Smooth muscle cell (in vitro differentiated cells): ENCODE measurements at regions not wholly inside any gene's neighbourhood (a gene's known extent, or its start where the extent isn't known, plus 50 kb on each side); places are given as distances from the start of the nearest gene placed in this dataset.

Experiments
- DNase-seq: peaks from one replicate; lab custom pipeline; 2025; ENCODE audit not compliant: unreplicated experiment; lab: John Stamatoyannopoulos, UW
- H2AFZ ChIP-seq: fragments of 200-600 bp; sonication (generic); 2 replicates; pipeline ENCODE4 v1.6.0; 2016; ENCODE audit warnings: antibody characterized with exemption, low read depth, mild to moderate bottlenecking
- H3F3A ChIP-seq: fragments of 200-600 bp; sonication (generic); 2 replicates; pipeline ENCODE4 v1.6.0; 2017; ENCODE audit warnings: antibody characterized with exemption, low read depth
- H3K27ac ChIP-seq: fragments of 200-600 bp; sonication (generic); 2 replicates; pipeline ENCODE4 v1.5.1; 2016; ENCODE audit warnings: low read depth, mild to moderate bottlenecking
- H3K27me3 ChIP-seq: fragments of 200-600 bp; sonication (generic); 2 replicates; pipeline ENCODE4 v1.6.1; 2016; ENCODE audit warnings: low read depth, mild to moderate bottlenecking
- H3K36me3 ChIP-seq: fragments of 200-600 bp; sonication (generic); 2 replicates; pipeline ENCODE4 v1.5.1; 2016; ENCODE audit warnings: low read depth
- H3K4me1 ChIP-seq: fragments of 200-600 bp; sonication (generic); 2 replicates; pipeline ENCODE4 v1.5.1; 2016; ENCODE audit warnings: low read depth
- H3K4me2 ChIP-seq: fragments of 200-600 bp; sonication (generic); 2 replicates; pipeline ENCODE4 v1.6.0; 2016; ENCODE audit warnings: mild to moderate bottlenecking
- H3K4me3 ChIP-seq: fragments of 200-600 bp; sonication (generic); 2 replicates; pipeline ENCODE4 v1.5.1; 2016; ENCODE audit warnings: mild to moderate bottlenecking
- H3K79me2 ChIP-seq: fragments of 200-600 bp; sonication (generic); 2 replicates; pipeline ENCODE4 v1.6.0; 2016; ENCODE audit warnings: low read depth, mild to moderate bottlenecking
- H3K9ac ChIP-seq: fragments of 200-600 bp; sonication (generic); 2 replicates; pipeline ENCODE4 v1.6.0; 2016; ENCODE audit warnings: low read depth
- H3K9me3 ChIP-seq: fragments of 200-600 bp; sonication (generic); replicated peaks from 2 replicates; pipeline ENCODE4 v1.5.1; 2016; ENCODE audit warnings: low read depth
- H4K20me1 ChIP-seq: fragments of 200-600 bp; sonication (generic); 2 replicates; pipeline ENCODE4 v1.6.0; 2016; ENCODE audit warnings: low read depth
- WGBS: methylation state at CpG from one replicate; pipeline ENCODE4 v1.1.7; 2016; ENCODE audit warnings: low lambda C conversion rate; 5-methylcytosine and 5-hydroxymethylcytosine counted together
- TF ChIP-seq, protein P1 (sequence below): fragments of 200-600 bp; sonication (generic); IDR thresholded peaks from 2 replicates; pipeline ENCODE4 v1.5.1; 2017; ENCODE audit warnings: borderline replicate concordance, mild to moderate bottlenecking, antibody characterized with exemption; ENCODE audit not compliant: insufficient read depth, poor library complexity, severe bottlenecking

DNA sequence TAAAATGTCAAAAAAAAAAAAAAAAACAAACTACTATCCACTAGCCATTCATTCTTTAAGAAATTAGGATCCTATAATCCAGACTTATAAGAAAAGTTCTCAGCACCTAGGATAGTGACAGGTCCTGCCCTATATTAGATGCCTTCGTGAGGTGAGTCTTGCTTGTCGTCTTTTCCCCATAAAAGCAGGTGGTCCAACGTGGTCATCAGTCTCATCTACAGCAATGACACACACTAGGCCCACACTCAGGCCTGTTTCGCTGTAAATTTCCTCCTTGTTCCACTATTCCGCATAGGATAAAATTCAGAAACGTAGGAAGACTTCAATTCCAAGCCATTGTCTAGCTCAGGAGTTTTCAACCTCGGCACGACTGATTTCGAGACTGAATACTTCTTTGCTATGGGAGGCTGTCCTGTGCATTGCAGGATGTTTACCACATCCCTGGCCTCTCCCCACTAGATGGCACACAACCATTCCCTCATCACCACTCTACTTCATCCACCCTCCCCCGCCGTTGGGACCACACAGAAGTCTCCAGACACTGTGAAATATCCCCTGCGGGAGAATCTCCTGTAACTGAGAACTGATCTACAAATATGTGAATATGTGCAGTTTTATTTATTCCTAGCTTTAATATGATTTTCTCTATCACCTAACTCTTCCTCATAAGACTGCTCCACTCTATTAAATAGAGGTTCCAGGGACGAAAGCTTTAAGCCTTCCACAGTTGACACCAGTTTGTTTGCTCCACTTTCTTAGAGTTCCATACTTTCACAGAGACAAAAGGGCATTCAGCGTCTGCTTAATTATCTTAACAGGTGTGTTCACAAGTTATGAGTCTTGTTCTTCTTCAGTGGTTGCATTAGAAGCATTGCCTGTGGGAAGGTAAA, 346.3 kb downstream of the BMP2 start:
- Histone ChIP-seq H2AFZ (peak overlapping the region; percentile 9), H3F3A (no peaks in the 10 kb centered on the region), H3K27ac (no peak overlapping the region), H3K27me3 (no peaks in the 10 kb centered on the region), H3K4me1 (peaks cover 14% of the 10 kb centered on the region), H3K4me2 (no peak overlapping the region), H3K9ac (no peak overlapping the region), H3K4me3 (no peak overlapping the region), H4K20me1 (no peaks in the 10 kb centered on the region), H3K36me3 (no peaks in the 10 kb centered on the region), H3K9me3 (no peaks in the 10 kb centered on the region), H3K79me2 (no peaks in the 10 kb centered on the region)
- WGBS: 34% methylated on average over 14 of the region's 14 CpGs
- no peak for DNase-seq
- TF ChIP-seq, protein P1, sequence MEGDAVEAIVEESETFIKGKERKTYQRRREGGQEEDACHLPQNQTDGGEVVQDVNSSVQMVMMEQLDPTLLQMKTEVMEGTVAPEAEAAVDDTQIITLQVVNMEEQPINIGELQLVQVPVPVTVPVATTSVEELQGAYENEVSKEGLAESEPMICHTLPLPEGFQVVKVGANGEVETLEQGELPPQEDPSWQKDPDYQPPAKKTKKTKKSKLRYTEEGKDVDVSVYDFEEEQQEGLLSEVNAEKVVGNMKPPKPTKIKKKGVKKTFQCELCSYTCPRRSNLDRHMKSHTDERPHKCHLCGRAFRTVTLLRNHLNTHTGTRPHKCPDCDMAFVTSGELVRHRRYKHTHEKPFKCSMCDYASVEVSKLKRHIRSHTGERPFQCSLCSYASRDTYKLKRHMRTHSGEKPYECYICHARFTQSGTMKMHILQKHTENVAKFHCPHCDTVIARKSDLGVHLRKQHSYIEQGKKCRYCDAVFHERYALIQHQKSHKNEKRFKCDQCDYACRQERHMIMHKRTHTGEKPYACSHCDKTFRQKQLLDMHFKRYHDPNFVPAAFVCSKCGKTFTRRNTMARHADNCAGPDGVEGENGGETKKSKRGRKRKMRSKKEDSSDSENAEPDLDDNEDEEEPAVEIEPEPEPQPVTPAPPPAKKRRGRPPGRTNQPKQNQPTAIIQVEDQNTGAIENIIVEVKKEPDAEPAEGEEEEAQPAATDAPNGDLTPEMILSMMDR: peak; percentile 34

DNA sequence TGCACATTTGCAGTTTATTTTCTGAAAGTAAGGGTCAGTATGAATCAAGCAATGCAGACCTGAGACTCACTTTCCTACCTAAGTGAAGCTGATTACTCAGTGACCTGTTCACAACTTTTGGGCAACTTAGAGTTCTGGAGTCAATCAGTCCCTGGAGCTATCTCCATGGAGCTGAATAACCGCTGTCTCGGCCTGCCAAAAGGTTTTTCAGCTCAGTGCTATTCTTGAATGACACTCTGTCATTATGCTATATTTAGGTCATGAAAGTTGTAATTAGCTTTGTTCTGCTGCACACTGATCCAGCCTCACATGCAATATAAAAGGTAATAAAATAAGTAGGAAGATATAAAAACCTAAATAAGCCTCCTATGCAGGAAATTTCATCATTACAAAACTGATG, 356.0 kb downstream of the BMP2 start:
- no peaks in the 10 kb centered on the region for H3K79me2 ChIP-seq
- H3K36me3 ChIP-seq: no peaks in the 10 kb centered on the region
- no peaks in the 10 kb centered on the region for H3K4me1 ChIP-seq
- DNase-seq: no peak
- H3K4me3 ChIP-seq: no peak overlapping the region
- no peaks in the 10 kb centered on the region for H3F3A ChIP-seq
- no peaks in the 10 kb centered on the region for H3K9me3 ChIP-seq
- H2AFZ ChIP-seq: no peak overlapping the region
- no peak overlapping the region for H3K9ac ChIP-seq
- TF ChIP-seq, protein P1: no peak
- no peak overlapping the region for H3K27ac ChIP-seq
- no peaks in the 10 kb centered on the region for H3K27me3 ChIP-seq
- H3K4me2 ChIP-seq: no peak overlapping the region
- H4K20me1 ChIP-seq: no peaks in the 10 kb centered on the region
- 80% methylated on average over 2 of the region's 2 CpGs for WGBS

DNA sequence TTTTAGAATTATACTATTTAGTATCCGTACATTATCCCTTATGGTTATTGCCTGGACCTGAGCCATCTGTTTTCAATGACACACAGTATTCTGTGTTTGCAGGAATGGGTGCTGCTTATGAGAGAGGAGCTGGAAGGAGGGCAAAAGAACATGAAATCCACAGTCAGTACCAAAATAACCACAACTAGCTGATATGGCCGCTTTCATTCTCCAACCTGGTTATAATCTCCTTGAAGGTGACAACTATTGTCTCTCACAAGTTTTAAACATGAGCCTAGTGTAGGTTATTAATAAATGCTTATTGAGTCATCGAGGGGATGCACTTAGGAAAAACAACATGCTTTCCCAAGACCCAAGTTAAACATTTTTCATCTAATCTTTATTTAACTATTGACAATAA, 356.6 kb downstream of the BMP2 start:
- WGBS: 91% methylated on average over 3 of the region's 3 CpGs
- H3K9ac ChIP-seq: no peak overlapping the region
- no peaks in the 10 kb centered on the region for H3F3A ChIP-seq
- H3K36me3 ChIP-seq: no peaks in the 10 kb centered on the region
- no peaks in the 10 kb centered on the region for H3K4me1 ChIP-seq
- no peak for DNase-seq
- no peaks in the 10 kb centered on the region for H3K79me2 ChIP-seq
- no peak overlapping the region for H3K4me2 ChIP-seq
- TF ChIP-seq, protein P1: no peak
- H3K4me3 ChIP-seq: no peak overlapping the region
- no peaks in the 10 kb centered on the region for H3K9me3 ChIP-seq
- no peaks in the 10 kb centered on the region for H4K20me1 ChIP-seq
- H3K27ac ChIP-seq: no peak overlapping the region
- H3K27me3 ChIP-seq: no peaks in the 10 kb centered on the region
- no peak overlapping the region for H2AFZ ChIP-seq

DNA sequence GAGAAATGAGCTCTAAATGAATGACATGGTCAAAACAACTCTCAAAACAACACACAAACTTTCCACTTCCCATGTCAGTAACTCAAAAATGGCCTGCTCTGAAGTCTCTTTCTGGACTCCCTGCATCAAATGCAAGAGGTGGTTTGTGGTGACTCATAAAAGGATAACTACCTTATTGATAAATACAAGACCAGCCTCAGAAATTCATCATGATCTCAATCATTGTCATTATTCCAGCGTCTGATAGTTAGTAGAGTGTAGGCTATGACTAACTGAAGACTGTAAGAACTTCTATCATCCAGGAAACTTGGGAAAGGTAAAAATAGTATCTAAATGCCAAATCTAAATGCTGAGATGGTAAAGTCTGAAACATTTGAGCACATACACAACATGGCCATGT, 369.4 kb downstream of the BMP2 start:
- Histone ChIP-seq H3K36me3 (no peaks in the 10 kb centered on the region), H3K9me3 (no peaks in the 10 kb centered on the region), H3K4me2 (no peak overlapping the region), H3K79me2 (no peaks in the 10 kb centered on the region), H3F3A (no peaks in the 10 kb centered on the region), H3K27me3 (peaks cover 22% of the 10 kb centered on the region), H4K20me1 (no peaks in the 10 kb centered on the region), H3K27ac (no peak overlapping the region), H3K4me1 (no peaks in the 10 kb centered on the region), H3K4me3 (no peak overlapping the region), H3K9ac (no peak overlapping the region), H2AFZ (no peak overlapping the region)
- DNase-seq: no peak
- 91% methylated on average over 1 of the region's 1 CpG for WGBS
- TF ChIP-seq, protein P1: no peak
